HG02642 (cell line): ENCODE measurements at regions not wholly inside any gene's neighbourhood (a gene's known extent, or its start where the extent isn't known, plus 50 kb on each side); places are given as distances from the start of the nearest gene placed in this dataset.
"Not testable (repeated sequence)": the region's sequence is repeated elsewhere in the genome, so short reads cannot be mapped to it uniquely, and the experiment has no call there.

Experiments used
- ATAC-seq: cut with Tn5 transposase; IDR thresholded peaks from one replicate; pipeline ENCODE4 v1.9.1; 2021; ENCODE audit warnings: mild to moderate bottlenecking; ENCODE audit not compliant: unreplicated experiment, poor library complexity

DNA sequence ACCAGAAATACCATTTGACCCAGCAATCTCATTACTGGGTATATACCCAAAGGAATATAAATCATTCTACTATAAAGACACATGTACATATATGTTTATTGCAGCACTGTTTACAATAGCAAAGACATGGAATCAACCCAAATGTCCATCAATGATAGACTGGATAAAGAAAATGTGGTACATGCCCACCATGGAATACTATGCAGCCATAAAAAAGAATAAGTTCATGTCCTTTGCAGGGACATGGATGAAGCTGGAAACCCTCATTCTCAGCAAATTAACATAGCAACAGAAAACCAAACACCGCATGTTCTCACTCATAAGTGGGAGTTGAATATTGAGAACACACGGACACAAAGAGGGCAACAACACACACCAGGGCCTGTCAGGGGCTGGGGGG, 193.6 kb upstream of the SLC7A11 start:
- not testable (repeated sequence) for ATAC-seq

- not testable (repeated sequence) for ATAC-seq
Observed at GRCh38 chr4:138435046-138435445, 192.9 kb upstream of the SLC7A11 start.

GRCh38 chr4:138428611-138429010, 186.5 kb upstream of the SLC7A11 start:
- ATAC-seq = no peak

DNA sequence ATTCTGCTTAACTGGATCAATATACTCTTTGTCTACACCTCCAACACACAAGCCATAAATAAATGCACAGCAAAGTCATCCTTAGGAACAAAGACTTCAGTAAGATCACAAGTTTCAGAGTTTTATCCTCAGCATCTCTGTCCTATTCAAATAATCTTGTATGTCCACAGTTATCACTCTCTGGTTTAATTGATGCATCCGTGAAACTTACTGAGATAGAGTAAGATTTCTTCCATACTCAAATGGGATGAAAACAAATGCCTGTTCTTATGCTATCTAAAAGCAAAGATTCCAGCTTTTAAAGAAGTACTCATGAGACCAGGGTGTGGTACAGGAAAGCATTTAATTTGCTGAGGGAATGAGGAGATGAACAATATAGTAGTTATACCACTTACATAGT, 184.6 kb upstream of the SLC7A11 start:
- no peak for ATAC-seq

- no peak for ATAC-seq
Observed at GRCh38 chr4:138420471-138420870, 178.3 kb upstream of the SLC7A11 start.

GRCh38 chr4:138414202-138414601, 172.1 kb upstream of the SLC7A11 start:
- ATAC-seq = no peak

- ATAC-seq = no peak
Observed at GRCh38 chr4:138413273-138413672, 171.1 kb upstream of the SLC7A11 start.

- no peak for ATAC-seq
Observed at GRCh38 chr4:138412847-138413246, 170.7 kb upstream of the SLC7A11 start.

GRCh38 chr4:138410266-138410665, 168.1 kb upstream of the SLC7A11 start:
- ATAC-seq = no peak

GRCh38 chr4:138409670-138410069, 167.5 kb upstream of the SLC7A11 start:
- ATAC-seq = no peak

DNA sequence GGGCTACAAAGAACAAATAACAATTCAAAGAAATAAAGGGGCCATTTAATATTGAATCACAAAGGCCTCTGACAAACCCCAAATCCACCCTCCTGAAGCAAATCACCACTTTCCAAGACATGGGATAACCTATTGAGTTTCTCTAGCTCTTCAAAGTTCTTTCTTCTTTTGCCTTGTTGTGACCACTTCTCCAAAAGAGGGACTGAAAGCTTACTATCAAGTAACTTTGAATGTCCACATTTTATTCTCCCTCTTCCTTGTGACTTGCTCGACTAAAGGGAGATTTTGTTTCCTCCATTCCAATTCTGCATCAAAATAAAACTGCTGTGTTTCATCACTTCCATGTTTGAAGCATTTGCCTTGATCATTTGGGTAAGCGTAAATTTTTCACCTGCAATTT, 166.6 kb upstream of the SLC7A11 start:
- ATAC-seq = no peak

- ATAC-seq = no peak
Observed at GRCh38 chr4:138407329-138407728, 165.2 kb upstream of the SLC7A11 start.

- no peak for ATAC-seq
Observed at GRCh38 chr4:138406876-138407275, 164.7 kb upstream of the SLC7A11 start.

GRCh38 chr4:138405934-138406567, 163.9 kb upstream of the SLC7A11 start:
- peak; percentile 59 for ATAC-seq

GRCh38 chr4:138405466-138405891, 163.3 kb upstream of the SLC7A11 start:
- peak; percentile 77 for ATAC-seq

DNA sequence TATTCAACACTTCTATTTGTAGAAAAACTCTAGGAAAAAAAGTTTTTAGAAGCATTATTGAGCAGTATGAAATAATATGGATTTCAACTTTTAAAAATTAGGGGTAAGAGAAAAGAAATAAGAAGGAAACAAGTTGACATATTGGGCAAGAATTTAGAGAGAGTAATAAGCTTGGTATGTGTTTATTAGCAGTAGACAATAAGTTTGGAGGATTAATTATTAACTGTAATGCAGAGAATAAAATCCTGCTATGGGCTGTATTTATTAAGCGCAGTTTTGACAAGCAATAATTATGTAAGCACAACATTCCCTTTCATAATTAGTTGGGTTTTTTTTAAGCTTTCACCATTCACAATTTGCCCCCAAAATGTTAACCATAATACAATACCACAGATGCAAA, 162.7 kb upstream of the SLC7A11 start:
- ATAC-seq = no peak

DNA sequence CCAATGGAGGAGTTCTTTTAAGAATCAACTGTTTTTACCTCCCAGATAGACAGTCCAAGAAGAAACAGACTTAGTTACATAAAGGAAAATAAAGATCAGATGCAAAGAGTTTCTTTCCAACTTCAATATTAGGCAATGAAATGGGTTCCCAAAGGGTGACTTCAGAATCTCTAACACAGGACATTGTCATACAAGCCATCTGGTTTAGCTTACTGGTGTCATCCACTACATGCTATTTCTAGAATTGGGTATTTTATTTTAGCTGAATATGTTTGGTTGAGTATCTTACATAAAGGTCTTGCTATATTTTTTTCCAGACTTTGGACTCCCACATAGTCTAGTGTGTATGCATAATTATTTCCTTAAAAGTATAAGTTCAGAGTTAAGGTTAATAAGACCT, 162.1 kb upstream of the SLC7A11 start:
- no peak for ATAC-seq

GRCh38 chr4:138401334-138401733, 159.2 kb upstream of the SLC7A11 start:
- no peak for ATAC-seq

DNA sequence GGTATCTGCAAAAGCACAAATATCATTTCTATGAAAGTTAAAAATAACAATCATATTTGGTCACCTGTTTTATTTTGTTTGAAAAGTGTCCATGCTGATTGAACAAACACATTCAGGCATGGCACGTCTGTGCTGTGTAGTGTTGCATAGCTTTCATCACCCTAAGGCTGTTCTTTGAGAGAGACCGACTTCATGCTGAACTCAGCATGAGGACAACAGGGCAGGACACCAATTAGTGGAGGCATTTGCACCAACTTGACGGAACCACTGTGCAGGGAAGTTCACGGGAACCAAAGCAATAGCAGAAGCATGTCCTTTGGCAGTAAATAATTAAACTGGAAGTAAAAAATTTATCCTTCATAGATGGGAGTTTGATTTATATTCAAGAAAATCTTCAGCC, 158.4 kb upstream of the SLC7A11 start:
- no peak for ATAC-seq

DNA sequence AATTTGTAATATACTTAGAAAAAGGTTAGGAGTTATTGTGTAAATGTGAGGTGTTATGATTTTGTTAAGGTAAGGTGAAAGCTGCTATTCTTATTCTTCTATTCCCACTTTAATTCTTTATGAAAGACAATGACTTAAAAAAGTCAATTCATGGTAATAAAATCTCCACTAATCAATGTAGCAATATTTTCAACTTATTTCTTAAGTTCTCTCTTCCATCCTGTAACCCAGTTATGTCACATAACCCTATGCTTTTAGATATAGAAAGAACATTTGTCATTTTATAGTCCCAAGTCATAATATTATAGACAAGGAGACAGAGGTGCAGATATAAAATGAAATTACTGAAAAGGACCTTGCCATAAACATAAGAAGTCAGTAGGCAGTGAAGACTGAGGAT, 157.9 kb upstream of the SLC7A11 start:
- no peak for ATAC-seq

- ATAC-seq = no peak
Observed at GRCh38 chr4:138399081-138399480, 156.9 kb upstream of the SLC7A11 start.

- ATAC-seq = no peak
Observed at GRCh38 chr4:138398322-138398721, 156.2 kb upstream of the SLC7A11 start.
